ENCODE measurements at regions not wholly inside any gene's neighbourhood (a gene's known extent, or its start where the extent isn't known, plus 50 kb on each side); places are given as distances from the start of the nearest gene placed in this dataset.
A peak's percentile ranks its signal among the peaks of the same experiment; 100 is the strongest.

DNA sequence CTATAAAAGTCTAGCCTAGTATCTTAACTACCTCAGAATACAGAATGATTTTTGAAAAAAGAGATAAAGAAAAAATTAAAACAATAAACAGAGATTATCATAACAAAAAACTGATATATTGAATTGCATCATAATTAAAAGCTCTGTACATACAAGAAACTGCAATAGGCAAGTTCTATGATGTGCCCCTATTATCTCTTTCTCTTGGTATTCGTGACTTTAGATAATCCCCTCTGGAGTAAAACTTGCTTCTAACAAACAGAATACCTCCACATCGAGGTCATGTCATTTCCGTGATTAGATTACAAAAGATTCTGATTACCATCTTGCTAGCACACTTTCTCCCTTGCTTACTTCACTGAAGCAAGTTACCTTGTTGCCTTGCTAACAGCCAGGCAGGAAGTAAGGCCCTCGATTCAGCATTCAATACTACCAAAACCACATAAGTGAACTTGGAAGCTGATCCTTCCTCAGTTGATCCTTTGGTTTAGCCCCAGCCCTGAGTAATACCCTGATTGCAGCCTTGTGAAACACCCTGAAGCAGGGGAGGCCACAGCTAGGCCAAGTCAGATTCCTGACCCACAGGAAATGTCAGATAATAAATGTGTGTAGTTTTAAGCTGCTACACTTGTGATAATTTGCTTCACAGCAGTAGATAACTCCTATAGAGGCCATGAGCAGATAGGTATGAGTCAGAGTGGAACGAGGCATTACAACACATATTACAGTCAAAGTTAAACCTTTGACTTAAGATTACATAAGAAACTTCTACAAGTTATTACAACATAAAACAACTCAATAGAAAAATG lies 53.7 kb upstream of the TMX4 start:
- CTCF ChIA-PET (ENCODE audit: low intra/inter-chr PET ratio): no interaction called here
- Histone ChIP-seq H3K4me1 (replicated peaks in 1 of 2; ENCODE audit: control insufficient read depth in 2 of 2, insufficient read depth in 2 of 2, low read length in 2 of 2) (no peaks in the 10 kb centered on the region), H3K4me2 (ENCODE audit: insufficient read depth, low read length) (no peak overlapping the region), H3K27ac (ENCODE audit: extremely low read depth, low read depth, low read length) (no peak overlapping the region), H3K27me3 (ENCODE audit: control insufficient read depth in 2 of 2, insufficient read depth in 2 of 2, low read length in 2 of 2) (no peaks in the 10 kb centered on the region), H3K4me3 (no peak overlapping the region), H2AFZ (ENCODE audit: low read depth, low read length) (no peak overlapping the region), H3K79me2 (ENCODE audit: control insufficient read depth, insufficient read depth, low read length) (no peaks in the 10 kb centered on the region), H3K9me1 (ENCODE audit: control insufficient read depth, insufficient read depth, low read length) (no peaks in the 10 kb centered on the region), H3K9ac (ENCODE audit: insufficient read depth in 1 of 2, low read depth in 2 of 2, low read length in 2 of 2) (no peak overlapping the region), H3K9me3 (replicated peaks; ENCODE audit: control insufficient read depth, insufficient read depth, low read depth, low read length) (no peaks in the 10 kb centered on the region), H3K36me3 (ENCODE audit: control insufficient read depth, insufficient read depth, low read length) (no peaks in the 10 kb centered on the region), H4K20me1 (replicated peaks; ENCODE audit: control insufficient read depth, insufficient read depth, low read length) (no peaks in the 10 kb centered on the region)
- intact Hi-C loops (cut with micrococcal nuclease) (no loop called here), in situ Hi-C loops (cut with MboI) (no loop called here)
- POLR2A ChIA-PET: interaction anchor here (0.5 to 0.7 kb wide), 2 partner anchors 183 to 244 kb away, joined by 3 to 5 read pairs; no protein-coding TSS in a partner anchor
- 6% methylated on average over 5 of the region's 5 CpGs for WGBS (ENCODE audit: insufficient coverage, low coverage, missing lambda C conversion rate)
- no TSS peak for BruUV-seq (replicated peaks)
- no peak for FAIRE-seq
- DNase-seq (ENCODE audit: extremely low read depth in 1 of 4, low spot score in 3 of 4): peak in 1 of 4 experiments; percentile 1
- ATAC-seq: no peak
- TF ChIP-seq SMAD1 (IDR thresholded peaks at IDR 0.05; ENCODE audit: low read depth, low read length, partially characterized antibody): no peak
- no peak for TF ChIP-seq PML (IDR thresholded peaks at IDR 0.05; ENCODE audit: low read length)
- no peak for TF ChIP-seq CEBPG (CRISPR knock-in tag; IDR thresholded peaks at IDR 0.05)
- peak; percentile 42 to 46; a peak in 2 of 4 replicates for TF ChIP-seq CEBPG (tag; conservative IDR thresholded peaks at IDR 0.05 in 1 of 2, IDR thresholded peaks at IDR 0.05 in 1 of 2)
- no peak for TF ChIP-seq MED1 (CRISPR knock-in tag; IDR thresholded peaks at IDR 0.05; ENCODE audit: borderline replicate concordance)
- TF ChIP-seq CBFA2T3 (IDR thresholded peaks at IDR 0.05): peak; percentile 37; the same call in 1 of the 2 replicates
- TF ChIP-seq CEBPB (tag; IDR thresholded peaks at IDR 0.05): peak; percentile 51
- TF ChIP-seq, protein P1, sequence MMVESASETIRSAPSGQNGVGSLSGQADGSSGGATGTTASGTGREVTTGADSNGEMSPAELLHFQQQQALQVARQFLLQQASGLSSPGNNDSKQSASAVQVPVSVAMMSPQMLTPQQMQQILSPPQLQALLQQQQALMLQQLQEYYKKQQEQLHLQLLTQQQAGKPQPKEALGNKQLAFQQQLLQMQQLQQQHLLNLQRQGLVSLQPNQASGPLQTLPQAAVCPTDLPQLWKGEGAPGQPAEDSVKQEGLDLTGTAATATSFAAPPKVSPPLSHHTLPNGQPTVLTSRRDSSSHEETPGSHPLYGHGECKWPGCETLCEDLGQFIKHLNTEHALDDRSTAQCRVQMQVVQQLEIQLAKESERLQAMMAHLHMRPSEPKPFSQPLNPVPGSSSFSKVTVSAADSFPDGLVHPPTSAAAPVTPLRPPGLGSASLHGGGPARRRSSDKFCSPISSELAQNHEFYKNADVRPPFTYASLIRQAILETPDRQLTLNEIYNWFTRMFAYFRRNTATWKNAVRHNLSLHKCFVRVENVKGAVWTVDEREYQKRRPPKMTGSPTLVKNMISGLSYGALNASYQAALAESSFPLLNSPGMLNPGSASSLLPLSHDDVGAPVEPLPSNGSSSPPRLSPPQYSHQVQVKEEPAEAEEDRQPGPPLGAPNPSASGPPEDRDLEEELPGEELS (CRISPR knock-in tag; IDR thresholded peaks at IDR 0.05; ENCODE audit: borderline replicate concordance): no peak
- TF ChIP-seq KDM1A (IDR thresholded peaks at IDR 0.05): peak; percentile 17 to 29; a peak in 1 of 4 replicates
- no peak for TF ChIP-seq FOXJ3 (CRISPR knock-in tag; IDR thresholded peaks at IDR 0.05)
- no peak for TF ChIP-seq SMAD3 (CRISPR knock-in tag; conservative IDR thresholded peaks at IDR 0.05)
- TF ChIP-seq, protein P2, sequence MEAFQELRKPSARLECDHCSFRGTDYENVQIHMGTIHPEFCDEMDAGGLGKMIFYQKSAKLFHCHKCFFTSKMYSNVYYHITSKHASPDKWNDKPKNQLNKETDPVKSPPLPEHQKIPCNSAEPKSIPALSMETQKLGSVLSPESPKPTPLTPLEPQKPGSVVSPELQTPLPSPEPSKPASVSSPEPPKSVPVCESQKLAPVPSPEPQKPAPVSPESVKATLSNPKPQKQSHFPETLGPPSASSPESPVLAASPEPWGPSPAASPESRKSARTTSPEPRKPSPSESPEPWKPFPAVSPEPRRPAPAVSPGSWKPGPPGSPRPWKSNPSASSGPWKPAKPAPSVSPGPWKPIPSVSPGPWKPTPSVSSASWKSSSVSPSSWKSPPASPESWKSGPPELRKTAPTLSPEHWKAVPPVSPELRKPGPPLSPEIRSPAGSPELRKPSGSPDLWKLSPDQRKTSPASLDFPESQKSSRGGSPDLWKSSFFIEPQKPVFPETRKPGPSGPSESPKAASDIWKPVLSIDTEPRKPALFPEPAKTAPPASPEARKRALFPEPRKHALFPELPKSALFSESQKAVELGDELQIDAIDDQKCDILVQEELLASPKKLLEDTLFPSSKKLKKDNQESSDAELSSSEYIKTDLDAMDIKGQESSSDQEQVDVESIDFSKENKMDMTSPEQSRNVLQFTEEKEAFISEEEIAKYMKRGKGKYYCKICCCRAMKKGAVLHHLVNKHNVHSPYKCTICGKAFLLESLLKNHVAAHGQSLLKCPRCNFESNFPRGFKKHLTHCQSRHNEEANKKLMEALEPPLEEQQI (IDR thresholded peaks at IDR 0.05): no peak
- no peak for TF ChIP-seq RFX5 (IDR thresholded peaks at IDR 0.05; ENCODE audit: low read depth, low read length)
- no peak for TF ChIP-seq JUND (IDR thresholded peaks at IDR 0.05; ENCODE audit: borderline replicate concordance, low read depth, low read length)
- TF ChIP-seq JUND (tag; IDR thresholded peaks at IDR 0.05; ENCODE audit: borderline replicate concordance, low read depth, low read length): peak; percentile 36; the same call in 1 of the 3 replicates
- 0 out of 2 replicates have a peak, but pooled peaks have one; percentile 16 for TF ChIP-seq FOSL1 (tag; conservative IDR thresholded peaks at IDR 0.05)
